ENCODE measurements at regions not wholly inside any gene's neighbourhood (a gene's known extent, or its start where the extent isn't known, plus 50 kb on each side); places are given as distances from the start of the nearest gene placed in this dataset.

- Histone ChIP-seq H2BK5ac (ENCODE audit: low read depth, low read length, poor library complexity, severe bottlenecking) (no peak overlapping the region), H3K23ac (ENCODE audit: low read length in 2 of 2) (no peak overlapping the region), H3K4me3 (ENCODE audit: insufficient read depth in 1 of 2, low read depth in 1 of 2, low read length in 2 of 2) (no peak overlapping the region), H3K27ac (ENCODE audit: low read length, poor library complexity, severe bottlenecking) (no peak overlapping the region), H2AFZ (ENCODE audit: low read depth, low read length) (no peak overlapping the region), H2BK120ac (ENCODE audit: low read depth, low read length) (no peak overlapping the region), H2BK12ac (ENCODE audit: low read length in 2 of 2) (no peak overlapping the region), H4K8ac (ENCODE audit: low read length) (no peak overlapping the region), H3K4me1 (ENCODE audit: control insufficient read depth, insufficient read depth, low read depth, low read length) (no peaks in the 10 kb centered on the region), H3K14ac (ENCODE audit: low read length in 2 of 2) (no peak overlapping the region), H3K4ac (ENCODE audit: low read depth in 1 of 2, low read length in 2 of 2) (no peak overlapping the region), H3K9me3 (ENCODE audit: control insufficient read depth, low read length) (no peaks in the 10 kb centered on the region), H3K18ac (ENCODE audit: low read depth in 1 of 2, low read length in 2 of 2) (no peak overlapping the region), H2AK5ac (ENCODE audit: low read length, severe bottlenecking) (no peak overlapping the region), H3K27me3 (ENCODE audit: control insufficient read depth in 1 of 2, insufficient read depth in 1 of 2, low read length in 2 of 2) (no peaks in the 10 kb centered on the region), H2BK15ac (ENCODE audit: low read depth, poor library complexity, severe bottlenecking) (no peak overlapping the region), H3K4me2 (ENCODE audit: low read length, poor library complexity, severe bottlenecking) (no peak overlapping the region), H4K91ac (ENCODE audit: low read length) (no peak overlapping the region), H3K79me1 (replicated peaks; ENCODE audit: low read length, poor library complexity, severe bottlenecking) (no peaks in the 10 kb centered on the region), H3K9ac (ENCODE audit: low read length) (no peak overlapping the region), H3K36me3 (ENCODE audit: control insufficient read depth in 1 of 2, insufficient read depth in 2 of 2, low read depth in 1 of 2, low read length in 2 of 2) (no peaks in the 10 kb centered on the region)
- WGBS, result 80% methylated on average over 14 of the region's 18 CpGs
- no peak for DNase-seq
These were observed 210.0 kb upstream of the SALL3 start for GRCh38 chr18:78769502-78770105.

- no peak overlapping the region for H3K14ac ChIP-seq (ENCODE audit: low read length in 2 of 2)
- H2AFZ ChIP-seq (ENCODE audit: low read depth, low read length), result no peak overlapping the region
- H2BK15ac ChIP-seq (ENCODE audit: low read depth, poor library complexity, severe bottlenecking), result no peak overlapping the region
- H3K23ac ChIP-seq (ENCODE audit: low read length in 2 of 2), result no peak overlapping the region
- no peak for DNase-seq
- H3K4me3 ChIP-seq (ENCODE audit: insufficient read depth in 1 of 2, low read depth in 1 of 2, low read length in 2 of 2), result no peak overlapping the region
- no peaks in the 10 kb centered on the region for H3K4me1 ChIP-seq (ENCODE audit: control insufficient read depth, insufficient read depth, low read depth, low read length)
- no peak overlapping the region for H2BK120ac ChIP-seq (ENCODE audit: low read depth, low read length)
- no peak overlapping the region for H3K4ac ChIP-seq (ENCODE audit: low read depth in 1 of 2, low read length in 2 of 2)
- H3K9ac ChIP-seq (ENCODE audit: low read length), result no peak overlapping the region
- H3K36me3 ChIP-seq (ENCODE audit: control insufficient read depth in 1 of 2, insufficient read depth in 2 of 2, low read depth in 1 of 2, low read length in 2 of 2), result no peaks in the 10 kb centered on the region
- no peak overlapping the region for H2AK5ac ChIP-seq (ENCODE audit: low read length, severe bottlenecking)
- H3K4me2 ChIP-seq (ENCODE audit: low read length, poor library complexity, severe bottlenecking), result no peak overlapping the region
- no peaks in the 10 kb centered on the region for H3K27me3 ChIP-seq (ENCODE audit: control insufficient read depth in 1 of 2, insufficient read depth in 1 of 2, low read length in 2 of 2)
- H4K91ac ChIP-seq (ENCODE audit: low read length), result no peak overlapping the region
- no peak overlapping the region for H2BK12ac ChIP-seq (ENCODE audit: low read length in 2 of 2)
- no peak overlapping the region for H4K8ac ChIP-seq (ENCODE audit: low read length)
- WGBS, result 84% methylated on average over 20 of the region's 21 CpGs
- H3K79me1 ChIP-seq (replicated peaks; ENCODE audit: low read length, poor library complexity, severe bottlenecking), result no peaks in the 10 kb centered on the region
- H3K18ac ChIP-seq (ENCODE audit: low read depth in 1 of 2, low read length in 2 of 2), result no peak overlapping the region
- no peaks in the 10 kb centered on the region for H3K9me3 ChIP-seq (ENCODE audit: control insufficient read depth, low read length)
- no peak overlapping the region for H2BK5ac ChIP-seq (ENCODE audit: low read depth, low read length, poor library complexity, severe bottlenecking)
- no peak overlapping the region for H3K27ac ChIP-seq (ENCODE audit: low read length, poor library complexity, severe bottlenecking)
These were observed 209.3 kb upstream of the SALL3 start for GRCh38 chr18:78770139-78770822.

- no peaks in the 10 kb centered on the region for H3K27me3 ChIP-seq (ENCODE audit: control insufficient read depth in 1 of 2, insufficient read depth in 1 of 2, low read length in 2 of 2)
These were observed 208.8 kb upstream of the SALL3 start for GRCh38 chr18:78770823-78771139.

GRCh38 chr18:78771496-78772359, 207.9 kb upstream of the SALL3 start:
- H3K27ac ChIP-seq (ENCODE audit: low read length, poor library complexity, severe bottlenecking), result no peak overlapping the region
- no peak overlapping the region for H3K14ac ChIP-seq (ENCODE audit: low read length in 2 of 2)
- H3K4ac ChIP-seq (ENCODE audit: low read depth in 1 of 2, low read length in 2 of 2), result no peak overlapping the region
- H3K36me3 ChIP-seq (ENCODE audit: control insufficient read depth in 1 of 2, insufficient read depth in 2 of 2, low read depth in 1 of 2, low read length in 2 of 2), result no peaks in the 10 kb centered on the region
- H2AFZ ChIP-seq (ENCODE audit: low read depth, low read length), result no peak overlapping the region
- H3K4me3 ChIP-seq (ENCODE audit: insufficient read depth in 1 of 2, low read depth in 1 of 2, low read length in 2 of 2), result no peak overlapping the region
- no peaks in the 10 kb centered on the region for H3K9me3 ChIP-seq (ENCODE audit: control insufficient read depth, low read length)
- H3K18ac ChIP-seq (ENCODE audit: low read depth in 1 of 2, low read length in 2 of 2), result no peak overlapping the region
- no peak overlapping the region for H2AK5ac ChIP-seq (ENCODE audit: low read length, severe bottlenecking)
- no peaks in the 10 kb centered on the region for H3K79me1 ChIP-seq (replicated peaks; ENCODE audit: low read length, poor library complexity, severe bottlenecking)
- H3K23ac ChIP-seq (ENCODE audit: low read length in 2 of 2), result no peak overlapping the region
- DNase-seq, result no peak
- no peak overlapping the region for H4K91ac ChIP-seq (ENCODE audit: low read length)
- H2BK12ac ChIP-seq (ENCODE audit: low read length in 2 of 2), result no peak overlapping the region
- 79% methylated on average over 22 of the region's 22 CpGs for WGBS
- H2BK120ac ChIP-seq (ENCODE audit: low read depth, low read length), result no peak overlapping the region
- no peaks in the 10 kb centered on the region for H3K27me3 ChIP-seq (ENCODE audit: control insufficient read depth in 1 of 2, insufficient read depth in 1 of 2, low read length in 2 of 2)
- H4K8ac ChIP-seq (ENCODE audit: low read length), result no peak overlapping the region
- H2BK15ac ChIP-seq (ENCODE audit: low read depth, poor library complexity, severe bottlenecking), result no peak overlapping the region
- H3K4me2 ChIP-seq (ENCODE audit: low read length, poor library complexity, severe bottlenecking), result no peak overlapping the region
- no peak overlapping the region for H2BK5ac ChIP-seq (ENCODE audit: low read depth, low read length, poor library complexity, severe bottlenecking)
- no peak overlapping the region for H3K9ac ChIP-seq (ENCODE audit: low read length)
- no peaks in the 10 kb centered on the region for H3K4me1 ChIP-seq (ENCODE audit: control insufficient read depth, insufficient read depth, low read depth, low read length)

More at GRCh38 chr18:78770823-78771139, 208.8 kb upstream of the SALL3 start:
- H3K14ac ChIP-seq (ENCODE audit: low read length in 2 of 2), result no peak overlapping the region
- no peaks in the 10 kb centered on the region for H3K79me1 ChIP-seq (replicated peaks; ENCODE audit: low read length, poor library complexity, severe bottlenecking)
- H2BK120ac ChIP-seq (ENCODE audit: low read depth, low read length), result no peak overlapping the region
- no peak overlapping the region for H3K9ac ChIP-seq (ENCODE audit: low read length)
- WGBS, result 77% methylated on average over 12 of the region's 12 CpGs
- no peak overlapping the region for H4K8ac ChIP-seq (ENCODE audit: low read length)
- no peak overlapping the region for H2BK12ac ChIP-seq (ENCODE audit: low read length in 2 of 2)
- H2BK5ac ChIP-seq (ENCODE audit: low read depth, low read length, poor library complexity, severe bottlenecking), result no peak overlapping the region
- H3K36me3 ChIP-seq (ENCODE audit: control insufficient read depth in 1 of 2, insufficient read depth in 2 of 2, low read depth in 1 of 2, low read length in 2 of 2), result no peaks in the 10 kb centered on the region
- H3K4me1 ChIP-seq (ENCODE audit: control insufficient read depth, insufficient read depth, low read depth, low read length), result no peaks in the 10 kb centered on the region
- no peak overlapping the region for H3K4me3 ChIP-seq (ENCODE audit: insufficient read depth in 1 of 2, low read depth in 1 of 2, low read length in 2 of 2)
- no peak overlapping the region for H2AFZ ChIP-seq (ENCODE audit: low read depth, low read length)
- no peak overlapping the region for H2BK15ac ChIP-seq (ENCODE audit: low read depth, poor library complexity, severe bottlenecking)
- no peaks in the 10 kb centered on the region for H3K9me3 ChIP-seq (ENCODE audit: control insufficient read depth, low read length)
- H2AK5ac ChIP-seq (ENCODE audit: low read length, severe bottlenecking), result no peak overlapping the region
- no peak overlapping the region for H3K18ac ChIP-seq (ENCODE audit: low read depth in 1 of 2, low read length in 2 of 2)
- no peak overlapping the region for H4K91ac ChIP-seq (ENCODE audit: low read length)
- DNase-seq, result no peak
- no peak overlapping the region for H3K4me2 ChIP-seq (ENCODE audit: low read length, poor library complexity, severe bottlenecking)
- H3K4ac ChIP-seq (ENCODE audit: low read depth in 1 of 2, low read length in 2 of 2), result no peak overlapping the region
- no peak overlapping the region for H3K23ac ChIP-seq (ENCODE audit: low read length in 2 of 2)
- H3K27ac ChIP-seq (ENCODE audit: low read length, poor library complexity, severe bottlenecking), result no peak overlapping the region

All from mesenchymal stem cell (in vitro differentiated cells and primary cell).